ENCODE measurements at regions not wholly inside any gene's neighbourhood (a gene's known extent, or its start where the extent isn't known, plus 50 kb on each side); places are given as distances from the start of the nearest gene placed in this dataset.

GRCh38 chr2:65863713-65864112 lies 431.3 kb upstream of the SPRED2 start:
- DNase-seq (ENCODE audit: low spot score in 2 of 2), result no peak
- TF ChIP-seq POLR2A (IDR thresholded peaks at IDR 0.05), result no peak
- TF ChIP-seq, protein P1, sequence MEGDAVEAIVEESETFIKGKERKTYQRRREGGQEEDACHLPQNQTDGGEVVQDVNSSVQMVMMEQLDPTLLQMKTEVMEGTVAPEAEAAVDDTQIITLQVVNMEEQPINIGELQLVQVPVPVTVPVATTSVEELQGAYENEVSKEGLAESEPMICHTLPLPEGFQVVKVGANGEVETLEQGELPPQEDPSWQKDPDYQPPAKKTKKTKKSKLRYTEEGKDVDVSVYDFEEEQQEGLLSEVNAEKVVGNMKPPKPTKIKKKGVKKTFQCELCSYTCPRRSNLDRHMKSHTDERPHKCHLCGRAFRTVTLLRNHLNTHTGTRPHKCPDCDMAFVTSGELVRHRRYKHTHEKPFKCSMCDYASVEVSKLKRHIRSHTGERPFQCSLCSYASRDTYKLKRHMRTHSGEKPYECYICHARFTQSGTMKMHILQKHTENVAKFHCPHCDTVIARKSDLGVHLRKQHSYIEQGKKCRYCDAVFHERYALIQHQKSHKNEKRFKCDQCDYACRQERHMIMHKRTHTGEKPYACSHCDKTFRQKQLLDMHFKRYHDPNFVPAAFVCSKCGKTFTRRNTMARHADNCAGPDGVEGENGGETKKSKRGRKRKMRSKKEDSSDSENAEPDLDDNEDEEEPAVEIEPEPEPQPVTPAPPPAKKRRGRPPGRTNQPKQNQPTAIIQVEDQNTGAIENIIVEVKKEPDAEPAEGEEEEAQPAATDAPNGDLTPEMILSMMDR (IDR thresholded peaks at IDR 0.05), result no peak
- intact Hi-C loops (cut with DNase I; ENCODE audit: low total_unique reads), result no loop called here
- H3K4me3 ChIP-seq (ENCODE audit: low read depth, poor library complexity, severe bottlenecking), result no peak overlapping the region

DNA sequence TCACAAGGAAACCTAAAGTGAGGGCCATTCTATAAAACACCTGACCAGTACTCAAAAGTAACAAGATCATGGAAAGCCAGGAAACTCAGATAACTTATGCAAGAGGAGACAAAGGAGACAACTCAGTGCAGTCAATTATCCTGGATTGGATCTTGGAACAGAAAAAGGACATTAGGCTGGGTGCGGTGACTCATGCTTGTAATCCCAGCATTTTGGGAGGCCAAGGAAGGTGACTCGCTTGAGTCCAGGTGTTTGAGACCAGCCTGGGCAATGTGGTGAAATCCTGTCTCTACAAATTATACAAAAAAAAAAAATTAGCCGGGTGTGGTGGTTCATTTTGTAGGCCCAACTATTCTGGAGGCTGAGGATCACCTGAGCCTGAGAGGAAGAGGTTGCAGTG lies 424.5 kb upstream of the SPRED2 start:
- no peak for DNase-seq (ENCODE audit: low spot score in 2 of 2)
- 52 to 58% methylated on average over 3 of the region's 3 CpGs for WGBS, 2 donors
- TF ChIP-seq POLR2A (IDR thresholded peaks at IDR 0.05), result no peak
- TF ChIP-seq, protein P1 (IDR thresholded peaks at IDR 0.05), result no peak
- intact Hi-C loops (cut with DNase I; ENCODE audit: low total_unique reads), result no loop called here
- no peak overlapping the region for H3K4me3 ChIP-seq (ENCODE audit: low read depth, poor library complexity, severe bottlenecking)

DNA sequence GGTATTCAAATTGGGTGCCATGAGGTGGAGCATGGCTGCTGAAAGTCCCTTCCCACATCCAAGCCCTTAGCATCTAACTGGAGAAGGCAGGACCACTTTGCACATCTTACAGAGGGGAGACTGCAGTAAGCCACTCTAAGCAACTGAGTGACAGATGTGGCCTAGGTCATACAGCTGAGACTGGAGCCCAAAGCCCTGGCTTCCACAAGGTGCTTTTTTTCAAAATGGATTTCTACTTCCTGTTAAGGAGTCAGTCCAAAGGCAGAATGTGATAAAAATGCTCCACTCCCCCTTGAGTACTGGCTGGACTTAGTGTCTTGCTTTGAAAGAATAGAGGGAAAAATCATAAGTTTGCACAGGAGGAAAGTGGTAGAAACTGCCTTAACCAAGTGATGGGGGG lies 424.0 kb upstream of the SPRED2 start:
- DNase-seq (ENCODE audit: low spot score in 2 of 2), result no peak
- H3K4me3 ChIP-seq (ENCODE audit: low read depth, poor library complexity, severe bottlenecking), result no peak overlapping the region
- TF ChIP-seq, protein P1 (IDR thresholded peaks at IDR 0.05), result no peak
- no peak for TF ChIP-seq POLR2A (IDR thresholded peaks at IDR 0.05)
- intact Hi-C loops (cut with DNase I; ENCODE audit: low total_unique reads), result no loop called here

- TF ChIP-seq POLR2A (IDR thresholded peaks at IDR 0.05), result no peak
- TF ChIP-seq, protein P1 (IDR thresholded peaks at IDR 0.05), result no peak
- no peak for DNase-seq (ENCODE audit: low spot score in 2 of 2)
- intact Hi-C loops (cut with DNase I; ENCODE audit: low total_unique reads), result no loop called here
- H3K4me3 ChIP-seq (ENCODE audit: low read depth, poor library complexity, severe bottlenecking), result no peak overlapping the region
Measured at GRCh38 chr2:65850695-65851094, 418.3 kb upstream of the SPRED2 start.

DNA sequence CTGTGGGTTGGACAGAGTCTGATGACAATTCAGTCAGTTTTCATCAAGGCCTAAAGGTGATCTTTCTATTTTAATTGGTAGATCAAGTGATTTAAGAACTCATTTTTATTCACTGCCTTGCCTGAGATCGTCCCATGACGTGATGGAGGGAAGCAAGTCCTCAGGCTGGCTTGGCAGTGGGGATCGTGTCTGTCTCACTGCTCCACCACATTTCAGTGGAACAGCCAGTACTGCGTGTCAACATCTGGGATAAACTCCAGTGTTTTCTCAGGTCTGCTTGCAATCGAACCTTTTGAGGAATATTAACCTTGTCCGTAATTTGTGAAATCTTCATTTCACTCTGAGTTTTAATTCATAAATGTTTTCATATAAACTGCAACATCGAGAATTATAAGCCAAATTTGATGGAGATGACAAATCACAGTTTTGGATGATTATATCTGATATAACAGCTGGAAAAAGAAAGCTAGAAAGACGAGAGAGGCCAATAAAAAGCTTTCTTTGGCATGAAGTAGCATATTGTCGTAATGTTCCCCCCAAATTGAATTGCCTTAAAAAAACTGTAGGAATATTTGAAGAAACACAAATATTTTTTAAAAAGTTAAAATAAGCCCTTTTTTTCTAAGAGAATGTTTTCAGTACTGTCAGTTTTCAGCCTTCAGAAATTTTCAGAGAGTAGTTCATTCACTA lies 414.7 kb upstream of the SPRED2 start:
- 62 to 73% methylated on average over 9 of the region's 9 CpGs for whole genome bisulfite sequencing, 2 donors
- no peak for TF ChIP-seq POLR2A (IDR thresholded peaks at IDR 0.05)
- TF ChIP-seq, protein P1 (IDR thresholded peaks at IDR 0.05), result no peak
- H3K4me3 ChIP-seq (ENCODE audit: low read depth, poor library complexity, severe bottlenecking), result no peak overlapping the region
- DNase-seq (ENCODE audit: low spot score in 2 of 2), result peak in 1 of 2 donors; percentile 35
- intact Hi-C loops (cut with DNase I; ENCODE audit: low total_unique reads), result no loop called here
